ENCODE measurements at regions not wholly inside any gene's neighbourhood (a gene's known extent, or its start where the extent isn't known, plus 50 kb on each side); places are given as distances from the start of the nearest gene placed in this dataset.
"Not testable (repeated sequence)": the region's sequence is repeated elsewhere in the genome, so short reads cannot be mapped to it uniquely, and the experiment has no call there.

GRCh38 chr12:76292891-76293290 lies 55.3 kb downstream of the BBS10 start:
- DNase-seq (ENCODE audit: low read depth in 1 of 2, low spot score in 1 of 2); in situ Hi-C loops (cut with HindIII; ENCODE audit: low pct_unique_long_range_greater_than_20kb, low sequenced_read_pairs): not testable (repeated sequence)

DNA sequence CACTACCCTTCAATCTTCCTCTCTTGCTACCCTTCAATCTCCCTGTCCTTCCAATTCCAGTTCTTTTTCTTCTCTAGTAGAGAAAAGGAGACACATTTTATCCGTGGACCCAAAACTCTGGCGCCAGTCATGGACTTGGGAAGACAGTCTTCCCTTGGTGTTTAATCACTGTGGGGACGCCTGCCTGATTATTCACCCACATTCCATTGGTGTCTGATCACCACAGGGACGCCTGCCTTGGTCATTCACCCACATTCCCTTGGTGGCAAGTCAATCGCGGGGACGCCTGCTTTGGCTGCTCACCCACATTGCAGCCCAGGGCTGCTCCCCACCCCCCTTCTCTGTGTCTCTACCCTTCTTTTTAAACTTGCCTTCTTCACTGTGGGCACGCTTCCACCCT lies 55.9 kb downstream of the BBS10 start:
- in situ Hi-C loops (cut with HindIII; ENCODE audit: low pct_unique_long_range_greater_than_20kb, low sequenced_read_pairs); DNase-seq (ENCODE audit: low read depth in 1 of 2, low spot score in 1 of 2): not testable (repeated sequence)

- no peak for TF ChIP-seq JUND (IDR thresholded peaks at IDR 0.05; ENCODE audit: low read depth)
- DNase-seq (ENCODE audit: low read depth in 1 of 2, low spot score in 1 of 2) = no peak
- in situ Hi-C loops (cut with HindIII; ENCODE audit: low pct_unique_long_range_greater_than_20kb, low sequenced_read_pairs) = no loop called here
Observed at GRCh38 chr12:76290963-76291859, 57.0 kb downstream of the BBS10 start.

DNA sequence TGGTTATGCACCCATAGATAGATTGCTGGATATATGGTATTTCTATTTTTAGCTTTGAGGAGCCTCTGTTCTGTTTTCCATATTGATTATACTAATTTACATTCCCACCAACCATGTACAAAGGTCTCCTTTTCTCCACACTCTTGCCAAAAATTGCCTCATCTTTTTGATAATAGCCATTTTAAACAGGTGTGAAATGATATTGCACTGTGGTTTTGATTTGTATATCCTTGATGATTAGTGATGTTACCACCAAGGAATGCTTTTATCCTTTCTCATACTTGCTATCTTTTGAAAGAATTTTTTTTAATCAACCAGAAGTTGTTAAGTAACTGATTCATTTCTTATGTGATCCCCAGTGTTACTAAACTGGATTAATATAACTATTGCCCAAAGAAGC lies 60.0 kb downstream of the BBS10 start:
- in situ Hi-C loops (cut with HindIII; ENCODE audit: low pct_unique_long_range_greater_than_20kb, low sequenced_read_pairs) = no loop called here
- no peak for DNase-seq (ENCODE audit: low read depth in 1 of 2, low spot score in 1 of 2)
- TF ChIP-seq JUND (IDR thresholded peaks at IDR 0.05; ENCODE audit: low read depth) = no peak

- no peak for DNase-seq (ENCODE audit: low read depth in 1 of 2, low spot score in 1 of 2)
- TF ChIP-seq JUND (IDR thresholded peaks at IDR 0.05; ENCODE audit: low read depth) = no peak
- in situ Hi-C loops (cut with HindIII; ENCODE audit: low pct_unique_long_range_greater_than_20kb, low sequenced_read_pairs) = no loop called here
Observed at GRCh38 chr12:76284816-76285750, 63.1 kb downstream of the BBS10 start.

DNA sequence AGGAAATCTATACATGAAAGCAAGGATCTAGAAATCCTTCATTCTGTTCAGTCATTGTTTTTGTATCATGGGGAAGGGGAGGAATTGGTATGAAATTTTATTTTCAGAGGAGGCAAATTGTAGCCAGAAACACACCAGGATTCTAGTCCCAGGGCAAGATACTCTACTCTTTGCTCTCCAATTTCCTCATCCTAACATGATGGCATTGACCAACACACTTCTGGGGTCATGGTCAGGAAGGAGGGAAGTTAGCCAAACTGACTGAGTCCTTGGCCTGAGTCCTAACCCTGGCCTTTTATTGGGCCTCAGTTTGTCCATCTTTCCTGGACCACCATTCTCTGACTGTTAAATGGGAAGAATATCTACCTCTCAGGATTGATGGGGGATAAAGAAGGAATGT lies 65.5 kb downstream of the BBS10 start:
- no peak for DNase-seq (ENCODE audit: low read depth in 1 of 2, low spot score in 1 of 2)
- in situ Hi-C loops (cut with HindIII; ENCODE audit: low pct_unique_long_range_greater_than_20kb, low sequenced_read_pairs) = no loop called here
- no peak for TF ChIP-seq JUND (IDR thresholded peaks at IDR 0.05; ENCODE audit: low read depth)

DNA sequence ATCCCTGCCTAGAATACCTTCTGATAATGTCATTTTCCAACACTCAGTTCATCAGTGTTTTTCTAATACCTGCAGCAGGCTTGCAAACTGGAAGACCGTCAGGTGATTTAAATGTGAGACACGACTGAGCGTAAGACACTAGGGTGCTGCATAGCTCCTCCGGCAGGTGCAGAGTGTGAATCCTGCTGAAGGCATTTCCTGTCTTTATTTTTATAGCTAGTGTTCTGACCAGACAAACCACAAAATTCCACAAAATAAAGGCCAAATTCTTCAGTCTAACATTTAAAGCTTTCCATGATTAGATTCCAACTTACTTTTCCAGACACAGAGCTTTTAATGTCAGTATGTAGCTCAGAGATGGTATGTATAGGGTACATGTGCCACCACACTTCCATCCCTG lies 70.7 kb downstream of the BBS10 start:
- in situ Hi-C loops (cut with HindIII; ENCODE audit: low pct_unique_long_range_greater_than_20kb, low sequenced_read_pairs) = no loop called here
- no peak for TF ChIP-seq JUND (IDR thresholded peaks at IDR 0.05; ENCODE audit: low read depth)
- DNase-seq (ENCODE audit: low read depth in 1 of 2, low spot score in 1 of 2) = no peak

DNA sequence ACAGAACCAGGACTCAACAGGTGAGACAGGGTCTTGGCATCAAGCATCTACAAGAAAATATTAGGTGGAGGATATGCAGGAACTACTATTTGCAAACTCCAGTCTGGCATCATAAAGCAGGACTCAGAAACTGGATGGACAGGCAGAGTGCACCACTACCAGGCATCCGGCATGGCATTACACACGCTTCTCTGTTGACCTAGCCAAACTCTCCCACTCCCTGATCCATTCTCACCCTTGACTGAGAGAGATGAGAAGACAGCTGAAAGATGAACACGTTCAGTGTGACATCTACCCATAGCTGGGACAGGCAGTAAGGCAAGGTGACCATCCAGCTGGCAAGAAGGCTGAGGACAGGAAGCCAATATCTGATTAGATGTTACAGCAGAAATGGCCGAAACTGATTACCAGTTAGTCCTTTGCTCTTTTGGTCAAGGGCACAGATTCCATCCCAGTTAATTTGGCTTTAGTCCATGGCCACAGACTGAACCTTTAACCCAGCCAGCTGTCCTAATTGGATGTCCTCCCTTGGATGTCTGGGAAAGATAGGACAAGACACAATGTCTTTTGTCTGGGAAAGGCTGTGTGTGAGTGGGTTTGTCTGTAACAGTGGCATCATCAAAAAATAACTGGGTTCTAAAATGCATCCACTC lies 71.6 kb downstream of the BBS10 start:
- no peak for DNase-seq (ENCODE audit: low read depth in 1 of 2, low spot score in 1 of 2)
- in situ Hi-C loops (cut with HindIII; ENCODE audit: low pct_unique_long_range_greater_than_20kb, low sequenced_read_pairs) = no loop called here
- no peak for TF ChIP-seq JUND (IDR thresholded peaks at IDR 0.05; ENCODE audit: low read depth)

- DNase-seq (ENCODE audit: low read depth in 1 of 2, low spot score in 1 of 2) = no peak
- in situ Hi-C loops (cut with HindIII; ENCODE audit: low pct_unique_long_range_greater_than_20kb, low sequenced_read_pairs) = no loop called here
- no peak for TF ChIP-seq JUND (IDR thresholded peaks at IDR 0.05; ENCODE audit: low read depth)
Observed at GRCh38 chr12:76275511-76276093, 72.6 kb downstream of the BBS10 start.

DNA sequence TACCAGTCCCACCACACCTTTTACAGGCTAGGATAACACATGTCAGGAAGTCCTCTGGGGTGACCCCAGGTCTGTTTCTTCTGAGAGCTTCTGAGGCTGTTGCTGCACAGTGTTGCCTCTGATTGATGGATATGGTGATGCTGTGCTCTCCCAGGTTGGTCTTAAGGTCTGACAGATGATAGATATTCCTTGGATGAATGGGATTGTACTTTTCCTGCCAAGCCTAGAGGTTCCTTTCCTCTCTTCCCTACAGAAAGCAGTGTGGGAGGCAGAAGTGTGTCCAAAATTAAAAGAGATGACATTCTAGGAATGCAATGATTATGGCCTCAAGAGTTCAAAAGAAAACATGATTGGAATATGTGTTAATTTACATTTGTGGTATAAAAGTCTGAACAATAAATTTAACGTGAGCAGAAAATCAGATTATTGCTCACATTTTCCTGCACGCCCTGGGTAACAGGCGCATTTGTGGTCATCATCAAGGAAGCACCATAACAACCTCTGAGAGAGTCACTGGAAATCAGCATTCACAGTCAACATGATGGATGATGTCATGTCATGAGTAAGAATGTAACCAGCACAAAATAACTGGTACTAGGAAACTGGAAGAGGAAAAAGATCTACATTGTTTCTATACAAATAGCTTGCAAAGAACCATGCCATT lies 73.7 kb downstream of the BBS10 start:
- in situ Hi-C loops (cut with HindIII; ENCODE audit: low pct_unique_long_range_greater_than_20kb, low sequenced_read_pairs) = no loop called here
- no peak for TF ChIP-seq JUND (IDR thresholded peaks at IDR 0.05; ENCODE audit: low read depth)
- no peak for DNase-seq (ENCODE audit: low read depth in 1 of 2, low spot score in 1 of 2)

DNA sequence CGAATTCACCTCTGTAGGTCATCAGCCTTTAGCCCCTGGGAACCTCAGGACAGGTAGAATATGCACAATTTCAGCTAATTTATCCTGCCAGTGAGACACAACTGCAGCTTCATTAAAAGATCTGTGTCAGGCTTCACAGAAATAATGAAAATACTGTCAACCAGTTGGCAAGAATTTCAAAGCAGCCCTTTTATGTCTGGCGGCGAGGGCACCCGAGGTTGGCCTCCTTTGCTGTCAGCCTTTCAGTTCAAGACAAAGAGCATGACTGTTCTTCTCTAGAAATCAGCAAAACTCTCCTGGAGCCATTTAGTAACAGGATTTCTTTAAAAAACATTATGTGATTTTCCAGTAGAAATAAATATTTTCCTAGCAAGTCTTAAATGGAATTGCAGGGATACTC lies 75.9 kb downstream of the BBS10 start:
- in situ Hi-C loops (cut with HindIII; ENCODE audit: low pct_unique_long_range_greater_than_20kb, low sequenced_read_pairs) = no loop called here
- TF ChIP-seq JUND (IDR thresholded peaks at IDR 0.05; ENCODE audit: low read depth) = no peak
- no peak for DNase-seq (ENCODE audit: low read depth in 1 of 2, low spot score in 1 of 2)
